HEK293 (cell line): ENCODE measurements at regions not wholly inside any gene's neighbourhood (a gene's known extent, or its start where the extent isn't known, plus 50 kb on each side); places are given as distances from the start of the nearest gene placed in this dataset.

Experiments
- CTCF ChIA-PET: fragments of 350-600 bp; formaldehyde crosslinking; extraction: SDS; loops from one replicate; lab custom pipeline; 2021; ENCODE audit warnings: antibody characterized with exemption; lab: Yijun Ruan, JAX
- POLR2A ChIA-PET: fragments of 300-600 bp; formaldehyde crosslinking; extraction: SDS; loops from one replicate; lab custom pipeline; 2020; ENCODE audit warnings: antibody characterized with exemption, inconsistent platforms; lab: Yijun Ruan, JAX
- H3K27ac ChIP-seq: fragments of 200-500 bp; sonication (Bioruptor generic); 2 replicates; pipeline ENCODE4 v1.5.1; 2014; ENCODE audit warnings: low read depth, low read length, control low read depth, inconsistent platforms; ENCODE audit errors: extremely low read depth
- H3K36me3 ChIP-seq, 2 experiments: fragments of 200-500 bp in 1 of 2; sonication (Bioruptor generic) in 1 of 2; 1 replicate in 1 of 2; 2 replicates in 1 of 2; pipeline ENCODE4 v1.5.1; 2014 to 2017; ENCODE audit warnings: inconsistent platforms in 2 of 2, low read length in 2 of 2; ENCODE audit not compliant: control insufficient read depth in 2 of 2, insufficient read depth in 1 of 2
- H3K4me1 ChIP-seq: fragments of 200-500 bp; sonication (Bioruptor generic); 2 replicates; pipeline ENCODE4 v1.5.1; 2014; ENCODE audit warnings: mild to moderate bottlenecking, low read length, inconsistent platforms; ENCODE audit not compliant: control insufficient read depth, insufficient read depth
- H3K4me3 ChIP-seq: 2 replicates; pipeline ENCODE4 v1.5.1; 2011; ENCODE audit warnings: low read depth, mild to moderate bottlenecking, control low read depth, low read length, moderate library complexity
- H3K9me3 ChIP-seq: fragments of 200-500 bp; sonication (Bioruptor generic); 2 replicates; pipeline ENCODE4 v1.5.1; 2014; ENCODE audit warnings: low read depth, low read length, inconsistent platforms; ENCODE audit not compliant: control insufficient read depth, insufficient read depth
- BCL11B ChIP-seq: fragments of 450-650 bp; formaldehyde crosslinking; IDR thresholded peaks from 2 replicates; pipeline ENCODE4 v1.5.1; 2016; ENCODE audit warnings: low read depth, missing biosample characterization, missing genetic modification characterization
- EGR2 ChIP-seq: fragments of 450-650 bp; formaldehyde crosslinking; IDR thresholded peaks from 2 replicates; pipeline ENCODE4 v1.5.1; 2016; ENCODE audit warnings: low read depth, missing biosample characterization, missing genetic modification characterization
- INSM2 ChIP-seq: fragments of 450-650 bp; formaldehyde crosslinking; IDR thresholded peaks from 2 replicates; pipeline ENCODE4 v1.5.1; 2016; ENCODE audit warnings: missing biosample characterization, missing genetic modification characterization
- TCF7L2 ChIP-seq: IDR thresholded peaks from 2 replicates; pipeline ENCODE4 v1.6.1; 2011; ENCODE audit warnings: low read depth, mild to moderate bottlenecking, inconsistent platforms, low read length, moderate library complexity, borderline replicate concordance
- TSHZ1 ChIP-seq: fragments of 450-650 bp; formaldehyde crosslinking; IDR thresholded peaks from 2 replicates; pipeline ENCODE4 v1.5.1; 2016; ENCODE audit warnings: missing biosample characterization, missing genetic modification characterization, borderline replicate concordance
- ZFP3 ChIP-seq: fragments of 450-650 bp; formaldehyde crosslinking; IDR thresholded peaks from 2 replicates; pipeline ENCODE4 v1.5.1; 2016; ENCODE audit warnings: low read depth, missing biosample characterization, missing genetic modification characterization
- ZNF155 ChIP-seq: fragments of 450-650 bp; formaldehyde crosslinking; IDR thresholded peaks from 2 replicates; pipeline ENCODE4 v1.5.1; 2016; ENCODE audit warnings: missing biosample characterization, missing genetic modification characterization
- ZNF174 ChIP-seq: fragments of 450-650 bp; formaldehyde crosslinking; IDR thresholded peaks from 2 replicates; pipeline ENCODE4 v1.5.0; 2017; ENCODE audit warnings: missing biosample characterization, mild to moderate bottlenecking, missing genetic modification characterization
- ZNF292 ChIP-seq: fragments of 450-650 bp; formaldehyde crosslinking; IDR thresholded peaks from 2 replicates; pipeline ENCODE4 v1.5.1; 2016; ENCODE audit warnings: low read depth, missing biosample characterization, missing genetic modification characterization, borderline replicate concordance
- ZNF302 ChIP-seq: fragments of 450-650 bp; formaldehyde crosslinking; IDR thresholded peaks from 2 replicates; pipeline ENCODE4 v1.5.1; 2016; ENCODE audit warnings: missing biosample characterization, missing genetic modification characterization, low read depth
- ZNF350 ChIP-seq: fragments of 450-650 bp; formaldehyde crosslinking; IDR thresholded peaks from 2 replicates; pipeline ENCODE4 v1.5.0; 2017; ENCODE audit warnings: missing biosample characterization, mild to moderate bottlenecking, missing genetic modification characterization
- ZNF391 ChIP-seq: fragments of 450-650 bp; formaldehyde crosslinking; IDR thresholded peaks from 2 replicates; pipeline ENCODE4 v1.5.1; 2016; ENCODE audit warnings: low read depth, missing biosample characterization, missing genetic modification characterization, borderline replicate concordance
- ZNF423 ChIP-seq: fragments of 450-650 bp; formaldehyde crosslinking; IDR thresholded peaks from 2 replicates; pipeline ENCODE4 v1.5.1; 2016; ENCODE audit warnings: missing biosample characterization, missing genetic modification characterization
- ZNF521 ChIP-seq: fragments of 450-650 bp; formaldehyde crosslinking; IDR thresholded peaks from 2 replicates; pipeline ENCODE4 v1.5.1; 2017; ENCODE audit warnings: missing biosample characterization, mild to moderate bottlenecking, missing genetic modification characterization
- ZNF561 ChIP-seq: fragments of 450-650 bp; IDR thresholded peaks from 2 replicates; pipeline ENCODE4 v1.5.1; 2018; ENCODE audit warnings: missing biosample characterization, missing genetic modification characterization, borderline replicate concordance
- ZNF621 ChIP-seq: fragments of 450-650 bp; formaldehyde crosslinking; IDR thresholded peaks from 2 replicates; pipeline ENCODE4 v1.5.1; 2017; ENCODE audit warnings: missing biosample characterization, missing genetic modification characterization
- ZNF629 ChIP-seq: fragments of 450-650 bp; formaldehyde crosslinking; IDR thresholded peaks from 2 replicates; pipeline ENCODE4 v1.5.1; 2017; ENCODE audit warnings: missing biosample characterization, missing genetic modification characterization
- ZSCAN18 ChIP-seq: fragments of 450-650 bp; formaldehyde crosslinking; IDR thresholded peaks from 2 replicates; pipeline ENCODE4 v1.5.1; 2016; ENCODE audit warnings: missing biosample characterization, missing genetic modification characterization
- TF ChIP-seq, protein P1 (sequence below): fragments of 450-650 bp; formaldehyde crosslinking; IDR thresholded peaks from 2 replicates; pipeline ENCODE4 v1.5.1; 2016; ENCODE audit warnings: missing biosample characterization, missing genetic modification characterization
- TF ChIP-seq, protein P2 (sequence below): IDR thresholded peaks from 2 replicates; pipeline ENCODE4 v1.6.1; 2011; ENCODE audit warnings: mild to moderate bottlenecking, low read depth, low read length, borderline replicate concordance

DNA sequence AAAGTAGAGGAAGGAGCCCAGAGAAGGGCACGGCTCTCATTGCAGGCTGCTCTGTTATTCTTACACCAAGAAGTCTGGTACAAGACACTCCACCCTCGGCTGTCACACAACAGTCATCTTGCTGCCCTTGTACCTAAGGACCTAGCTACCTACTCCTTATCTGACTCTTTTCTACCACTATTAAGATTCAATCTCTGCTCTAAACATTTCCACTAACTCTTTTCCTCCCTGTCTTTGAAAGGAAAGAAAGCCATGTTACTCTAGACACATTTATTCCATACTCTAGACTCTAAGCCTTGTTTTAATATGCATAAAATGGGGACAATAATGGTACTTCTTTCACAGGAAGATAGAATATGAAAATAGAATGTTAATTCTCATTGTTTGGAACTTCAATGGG is 73.3 kb upstream of the C3orf49 start (continued):
- TF ChIP-seq, protein P1, sequence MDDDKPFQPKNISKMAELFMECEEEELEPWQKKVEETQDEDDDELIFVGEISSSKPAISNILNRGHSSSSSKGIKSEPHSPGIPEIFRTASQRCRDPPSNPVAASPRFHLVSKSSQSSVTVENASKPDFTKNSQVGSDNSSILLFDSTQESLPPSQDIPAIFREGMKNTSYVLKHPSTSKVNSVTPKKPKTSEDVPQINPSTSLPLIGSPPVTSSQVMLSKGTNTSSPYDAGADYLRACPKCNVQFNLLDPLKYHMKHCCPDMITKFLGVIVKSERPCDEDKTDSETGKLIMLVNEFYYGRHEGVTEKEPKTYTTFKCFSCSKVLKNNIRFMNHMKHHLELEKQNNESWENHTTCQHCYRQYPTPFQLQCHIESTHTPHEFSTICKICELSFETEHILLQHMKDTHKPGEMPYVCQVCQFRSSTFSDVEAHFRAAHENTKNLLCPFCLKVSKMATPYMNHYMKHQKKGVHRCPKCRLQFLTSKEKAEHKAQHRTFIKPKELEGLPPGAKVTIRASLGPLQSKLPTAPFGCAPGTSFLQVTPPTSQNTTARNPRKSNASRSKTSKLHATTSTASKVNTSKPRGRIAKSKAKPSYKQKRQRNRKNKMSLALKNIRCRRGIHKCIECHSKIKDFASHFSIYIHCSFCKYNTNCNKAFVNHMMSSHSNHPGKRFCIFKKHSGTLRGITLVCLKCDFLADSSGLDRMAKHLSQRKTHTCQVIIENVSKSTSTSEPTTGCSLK (tag by site-specific recombination) = no peak
- no peak for TF ChIP-seq ZNF302
- TF ChIP-seq ZNF292 (tag by site-specific recombination) = no peak
- no peak for TF ChIP-seq ZSCAN18 (tag by site-specific recombination)
- no peak for TF ChIP-seq ZNF621 (tag by site-specific recombination)
- TF ChIP-seq ZNF561 = no peak
- no peak for TF ChIP-seq ZNF174 (tag by site-specific recombination)

DNA sequence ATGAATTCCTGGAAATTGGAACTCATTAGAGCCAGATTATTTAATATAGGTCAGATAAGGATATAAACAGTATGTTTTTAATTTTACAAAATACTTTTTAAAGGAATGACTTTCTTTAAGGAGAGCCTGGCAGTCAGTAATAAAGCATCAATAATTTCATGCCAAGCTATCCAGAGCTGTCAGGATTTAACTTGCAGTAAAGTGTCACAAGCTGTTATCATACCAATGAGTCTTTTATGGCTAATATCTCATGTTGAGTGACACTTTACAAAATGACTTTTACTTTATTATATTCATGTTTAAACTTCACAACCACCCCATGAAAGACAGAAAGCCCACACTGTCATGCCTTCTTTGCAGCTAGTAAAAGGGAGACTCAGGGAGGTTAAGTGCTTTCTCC is 72.9 kb upstream of the C3orf49 start:
- CTCF ChIA-PET = interaction anchor here (0.6 kb wide), 1 partner anchor 984 kb away, joined by 4 read pairs; no protein-coding TSS in a partner anchor

DNA sequence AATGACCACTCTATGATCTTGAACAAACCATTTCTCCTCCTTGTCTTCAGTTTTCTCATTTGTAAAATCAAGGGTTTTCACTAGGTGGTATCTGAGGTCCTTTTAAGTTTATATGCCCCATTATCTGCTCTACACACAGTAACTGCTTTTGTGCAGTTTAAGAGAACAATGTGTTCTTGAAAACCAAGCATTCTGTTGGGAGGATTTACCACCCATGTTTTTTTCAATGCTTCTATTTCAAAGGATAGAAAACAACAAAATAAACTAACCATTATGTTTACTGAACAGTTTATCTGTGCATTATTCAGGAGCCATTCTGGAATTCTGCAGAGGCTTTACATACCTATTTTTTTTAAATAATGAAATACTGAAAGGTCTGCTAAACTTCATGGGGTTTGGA is 67.6 kb upstream of the C3orf49 start:
- Histone ChIP-seq H3K9me3 (no peaks in the 10 kb centered on the region), H3K4me1 (no peaks in the 10 kb centered on the region), H3K4me3 (no peak overlapping the region), H3K27ac (no peak overlapping the region), H3K36me3 (no peaks in the 10 kb centered on the region)
- TF ChIP-seq ZNF521 (no peak), ZNF155 (no peak), ZNF423 (tag by site-specific recombination) (no peak), INSM2 (tag by site-specific recombination) (no peak), BCL11B (tag by site-specific recombination) (no peak), ZFP3 (tag by site-specific recombination) (no peak), ZNF621 (tag by site-specific recombination) (no peak)
- TF ChIP-seq, protein P2, sequence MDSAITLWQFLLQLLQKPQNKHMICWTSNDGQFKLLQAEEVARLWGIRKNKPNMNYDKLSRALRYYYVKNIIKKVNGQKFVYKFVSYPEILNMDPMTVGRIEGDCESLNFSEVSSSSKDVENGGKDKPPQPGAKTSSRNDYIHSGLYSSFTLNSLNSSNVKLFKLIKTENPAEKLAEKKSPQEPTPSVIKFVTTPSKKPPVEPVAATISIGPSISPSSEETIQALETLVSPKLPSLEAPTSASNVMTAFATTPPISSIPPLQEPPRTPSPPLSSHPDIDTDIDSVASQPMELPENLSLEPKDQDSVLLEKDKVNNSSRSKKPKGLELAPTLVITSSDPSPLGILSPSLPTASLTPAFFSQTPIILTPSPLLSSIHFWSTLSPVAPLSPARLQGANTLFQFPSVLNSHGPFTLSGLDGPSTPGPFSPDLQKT = no peak
- ChIA-PET CTCF (no interaction called here), POLR2A (no interaction called here)

More for the DNA sequence above, 72.9 kb upstream of the C3orf49 start:
- Histone ChIP-seq H3K9me3 (no peaks in the 10 kb centered on the region), H3K4me1 (no peaks in the 10 kb centered on the region), H3K36me3 (no peaks in the 10 kb centered on the region), H3K4me3 (no peak overlapping the region), H3K27ac (no peak overlapping the region)
- POLR2A ChIA-PET = no interaction called here
- no peak for TF ChIP-seq TSHZ1 (tag by site-specific recombination)
- no peak for TF ChIP-seq EGR2
- TF ChIP-seq ZNF350 (tag by site-specific recombination) = no peak
- no peak for TF ChIP-seq ZNF391
- TF ChIP-seq TCF7L2 = no peak
- no peak for TF ChIP-seq ZNF629
